Breast epithelium (tissue), 3 donors: ENCODE measurements at regions not wholly inside any gene's neighbourhood (a gene's known extent, or its start where the extent isn't known, plus 50 kb on each side); places are given as distances from the start of the nearest gene placed in this dataset.

Experiments used
- POLR2A ChIP-seq: fragments of 450-650 bp; IDR thresholded peaks from one replicate; pipeline ENCODE4 v1.6.1; 2016; ENCODE audit warnings: antibody characterized with exemption, mild to moderate bottlenecking, moderate library complexity
- POLR2AphosphoS5 ChIP-seq, 3 donors: sonication (generic); formaldehyde crosslinking; IDR thresholded peaks; one replicate each; pipeline ENCODE4 v1.6.1; 2017; ENCODE audit warnings: antibody characterized with exemption in 3 of 3
- TF ChIP-seq, protein P1 (sequence below), 3 donors: fragments of 450-650 bp; IDR thresholded peaks; one replicate each; pipeline ENCODE4 v1.5.1; 2016 to 2017; ENCODE audit warnings: antibody characterized with exemption in 3 of 3, mild to moderate bottlenecking in 3 of 3, moderate library complexity in 3 of 3

GRCh38 chr15:53218666-53219580 lies 428.8 kb upstream of the ONECUT1 start:
- TF ChIP-seq, protein P1, sequence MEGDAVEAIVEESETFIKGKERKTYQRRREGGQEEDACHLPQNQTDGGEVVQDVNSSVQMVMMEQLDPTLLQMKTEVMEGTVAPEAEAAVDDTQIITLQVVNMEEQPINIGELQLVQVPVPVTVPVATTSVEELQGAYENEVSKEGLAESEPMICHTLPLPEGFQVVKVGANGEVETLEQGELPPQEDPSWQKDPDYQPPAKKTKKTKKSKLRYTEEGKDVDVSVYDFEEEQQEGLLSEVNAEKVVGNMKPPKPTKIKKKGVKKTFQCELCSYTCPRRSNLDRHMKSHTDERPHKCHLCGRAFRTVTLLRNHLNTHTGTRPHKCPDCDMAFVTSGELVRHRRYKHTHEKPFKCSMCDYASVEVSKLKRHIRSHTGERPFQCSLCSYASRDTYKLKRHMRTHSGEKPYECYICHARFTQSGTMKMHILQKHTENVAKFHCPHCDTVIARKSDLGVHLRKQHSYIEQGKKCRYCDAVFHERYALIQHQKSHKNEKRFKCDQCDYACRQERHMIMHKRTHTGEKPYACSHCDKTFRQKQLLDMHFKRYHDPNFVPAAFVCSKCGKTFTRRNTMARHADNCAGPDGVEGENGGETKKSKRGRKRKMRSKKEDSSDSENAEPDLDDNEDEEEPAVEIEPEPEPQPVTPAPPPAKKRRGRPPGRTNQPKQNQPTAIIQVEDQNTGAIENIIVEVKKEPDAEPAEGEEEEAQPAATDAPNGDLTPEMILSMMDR (IDR thresholded peaks at IDR 0.05): no peak
- TF ChIP-seq POLR2AphosphoS5 (IDR thresholded peaks at IDR 0.05): no peak
- no peak for TF ChIP-seq POLR2A
